AG10803 (cell line): ENCODE measurements at regions not wholly inside any gene's neighbourhood (a gene's known extent, or its start where the extent isn't known, plus 50 kb on each side); places are given as distances from the start of the nearest gene placed in this dataset.
"Not testable (repeated sequence)": the region's sequence is repeated elsewhere in the genome, so short reads cannot be mapped to it uniquely, and the experiment has no call there.

Experiments
- DNase-seq: peaks from one replicate; pipeline ENCODE4 v3.0.0; 2010; ENCODE audit warnings: low read depth
- H3K4me3 ChIP-seq: 2 replicates; pipeline ENCODE4 v1.5.1; 2011; ENCODE audit warnings: mild to moderate bottlenecking, low read length, control low read depth
- CTCF ChIP-seq: conservative IDR thresholded peaks from 2 replicates; pipeline ENCODE4 v1.5.1; 2011; ENCODE audit warnings: mild to moderate bottlenecking, low read length, control low read depth, inconsistent platforms

- no peak for DNase-seq
- H3K4me3 ChIP-seq: no peak overlapping the region
- no peak for TF ChIP-seq CTCF
Measured at GRCh38 chr14:51462706-51463105, 189.0 kb upstream of the FRMD6 start.

- H3K4me3 ChIP-seq: no peak overlapping the region
- TF ChIP-seq CTCF: no peak
- no peak for DNase-seq
Measured at GRCh38 chr14:51463461-51463860, 188.2 kb upstream of the FRMD6 start.

- TF ChIP-seq CTCF: no peak
- DNase-seq: no peak
- H3K4me3 ChIP-seq: no peak overlapping the region
Measured at GRCh38 chr14:51464411-51464810, 187.3 kb upstream of the FRMD6 start.

- no peak overlapping the region for H3K4me3 ChIP-seq
- no peak for TF ChIP-seq CTCF
- no peak for DNase-seq
Measured at GRCh38 chr14:51465486-51465885, 186.2 kb upstream of the FRMD6 start.

- not testable (repeated sequence) for DNase-seq, H3K4me3 ChIP-seq
Measured at GRCh38 chr14:51467392-51467791, 184.3 kb upstream of the FRMD6 start.

- no peak for DNase-seq
- no peak for TF ChIP-seq CTCF
Measured at GRCh38 chr14:51468523-51468922, 183.2 kb upstream of the FRMD6 start.

GRCh38 chr14:51472881-51473280 lies 178.8 kb upstream of the FRMD6 start:
- no peak overlapping the region for H3K4me3 ChIP-seq
- peak; percentile 27 for DNase-seq
- TF ChIP-seq CTCF: no peak

More at GRCh38 chr14:51468523-51468922, 183.2 kb upstream of the FRMD6 start:
- no peak overlapping the region for H3K4me3 ChIP-seq

GRCh38 chr14:51473351-51473750 lies 178.4 kb upstream of the FRMD6 start:
- no peak for DNase-seq
- no peak overlapping the region for H3K4me3 ChIP-seq
- TF ChIP-seq CTCF: no peak
